HG02981 (cell line): ENCODE measurements at regions not wholly inside any gene's neighbourhood (a gene's known extent, or its start where the extent isn't known, plus 50 kb on each side); places are given as distances from the start of the nearest gene placed in this dataset.

Experiments used
- ATAC-seq: cut with Tn5 transposase; IDR thresholded peaks from one replicate; pipeline ENCODE4 v1.9.1; 2021; ENCODE audit warnings: mild to moderate bottlenecking, moderate library complexity; ENCODE audit not compliant: unreplicated experiment

DNA sequence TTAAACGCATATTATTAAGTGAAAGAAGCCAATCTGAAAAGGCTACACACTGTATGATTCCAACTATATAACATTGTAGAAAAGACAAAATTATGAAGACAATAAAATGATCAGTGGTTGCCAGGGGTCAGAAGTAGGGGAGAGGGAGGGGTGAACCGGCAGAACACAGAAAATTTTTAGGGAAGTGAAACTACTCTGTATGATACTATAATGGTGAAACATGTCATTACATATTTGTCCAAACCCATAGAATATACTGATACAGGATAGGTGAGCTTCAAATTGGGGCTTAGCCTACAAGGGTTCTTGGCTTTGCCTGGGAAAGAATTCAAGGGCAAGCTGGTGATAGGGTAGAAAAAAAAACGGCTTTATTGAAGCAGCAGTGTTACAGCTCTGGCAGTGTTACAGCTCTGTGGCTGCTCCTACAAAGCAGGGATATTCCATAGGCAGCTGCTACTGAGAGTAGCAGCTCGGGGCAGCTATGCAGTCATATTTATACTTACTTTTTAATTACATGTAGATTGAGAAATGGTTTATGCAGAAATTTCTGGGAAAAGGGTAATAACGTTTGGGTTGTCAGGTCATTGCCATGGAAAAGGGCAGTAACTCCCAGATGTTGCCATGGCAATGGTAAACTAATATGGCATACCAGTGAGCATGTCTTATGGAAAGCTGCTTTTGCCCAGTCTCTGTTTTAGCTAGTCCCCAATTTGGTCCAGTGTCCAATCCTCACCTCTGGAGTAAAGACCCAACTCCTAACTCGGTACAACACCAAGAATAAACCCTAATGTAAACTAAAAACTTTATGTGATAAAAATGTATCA lies 125.1 kb upstream of the SLC25A36 start:
- ATAC-seq, result peak; percentile 98

GRCh38 chr3:140821493-140821892 lies 120.1 kb upstream of the SLC25A36 start:
- no peak for ATAC-seq

DNA sequence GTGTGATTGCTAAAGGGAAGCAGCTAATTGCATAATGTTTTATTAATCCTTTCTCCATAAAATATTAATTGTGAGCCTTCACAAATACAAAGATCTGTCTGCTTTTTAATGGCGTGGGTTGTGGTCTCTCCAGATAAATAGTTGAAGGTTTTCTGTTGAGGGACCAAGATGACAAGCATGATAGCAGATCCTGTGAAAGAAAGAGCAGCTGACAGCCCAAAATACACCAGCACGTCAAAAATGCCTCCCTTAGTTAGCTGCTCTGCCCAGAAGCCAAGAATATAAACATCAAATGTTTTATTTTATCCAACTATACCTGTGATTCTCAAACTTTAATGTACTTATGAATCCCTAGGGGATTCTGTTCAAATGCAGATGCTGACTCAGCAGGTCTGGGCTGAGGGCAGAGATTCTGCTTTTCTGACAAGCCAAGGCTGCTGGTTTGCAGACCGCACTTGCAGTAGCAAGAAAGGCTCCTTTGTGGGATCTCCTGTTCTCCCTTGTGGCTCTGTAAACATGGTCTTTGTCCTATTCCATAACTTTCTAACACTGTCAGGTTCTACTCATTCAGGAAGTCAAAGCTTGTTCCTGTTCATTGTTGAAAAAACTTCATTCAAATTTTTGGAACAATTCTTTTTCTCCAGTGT lies 119.1 kb upstream of the SLC25A36 start:
- no peak for ATAC-seq

GRCh38 chr3:140823106-140823505 lies 118.5 kb upstream of the SLC25A36 start:
- no peak for ATAC-seq

GRCh38 chr3:140827894-140828293 lies 113.7 kb upstream of the SLC25A36 start:
- ATAC-seq, result no peak

DNA sequence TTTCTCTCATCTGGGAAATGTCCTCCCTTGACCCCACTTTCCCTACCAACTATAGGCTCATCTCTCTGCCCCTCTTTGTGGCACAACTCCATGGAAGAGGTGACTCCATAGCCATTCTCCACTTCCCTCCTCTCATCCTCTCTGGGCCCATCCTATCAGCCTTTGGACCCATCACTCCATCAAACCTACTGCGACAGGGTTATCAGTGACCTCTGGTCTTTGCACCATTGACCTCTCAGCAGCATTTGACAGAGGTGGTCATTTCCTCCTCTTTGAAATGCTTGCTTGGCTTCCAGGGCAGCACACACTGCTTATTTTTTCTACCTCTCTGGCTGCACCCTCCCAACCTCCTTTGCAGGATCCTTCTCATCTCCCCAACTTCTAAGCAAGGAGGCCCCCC lies 113.1 kb upstream of the SLC25A36 start:
- no peak for ATAC-seq

DNA sequence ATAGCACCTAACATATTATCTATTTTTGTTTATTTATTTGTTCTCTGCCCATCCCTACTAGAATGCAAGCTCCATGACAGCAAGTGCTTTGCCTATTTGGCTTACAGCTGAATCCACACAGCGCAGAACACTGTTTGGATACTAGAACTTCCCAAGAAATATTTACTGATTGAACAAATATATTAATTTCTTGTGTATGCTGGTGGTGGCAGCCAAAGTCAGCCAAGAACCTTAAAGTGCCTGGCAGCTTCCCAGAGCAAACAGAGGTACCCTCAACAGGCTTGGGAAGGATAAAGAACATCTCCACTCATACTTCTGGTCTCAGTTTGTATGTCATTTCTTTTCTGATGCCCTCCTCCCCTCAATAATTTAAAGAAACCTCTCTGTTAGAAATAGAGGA lies 111.8 kb upstream of the SLC25A36 start:
- ATAC-seq, result no peak

DNA sequence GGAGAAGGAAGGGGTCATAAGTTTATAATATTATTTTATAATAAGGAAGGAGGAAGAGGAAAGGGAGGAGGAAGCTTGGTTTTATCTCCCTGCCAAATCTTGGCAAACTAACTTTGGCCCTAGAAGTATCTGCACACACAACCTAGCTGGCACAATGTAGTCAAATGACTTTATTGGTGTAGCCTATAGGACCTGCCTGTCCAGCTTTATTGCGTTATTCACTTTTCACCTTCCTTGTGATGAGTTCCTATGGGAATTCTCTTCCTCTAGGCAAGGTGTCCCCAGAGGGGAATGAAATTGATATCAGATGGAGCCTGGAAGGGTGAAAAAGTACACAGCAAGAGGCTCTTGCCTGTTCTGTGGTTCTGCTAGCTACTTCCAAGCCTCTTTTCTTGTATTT lies 111.2 kb upstream of the SLC25A36 start:
- ATAC-seq, result no peak

GRCh38 chr3:140832883-140833282 lies 108.8 kb upstream of the SLC25A36 start:
- ATAC-seq, result no peak

- no peak for ATAC-seq
Measured at GRCh38 chr3:140834266-140835037, 107.2 kb upstream of the SLC25A36 start.

GRCh38 chr3:140842984-140843649 lies 98.5 kb upstream of the SLC25A36 start:
- ATAC-seq, result peak; percentile 95

DNA sequence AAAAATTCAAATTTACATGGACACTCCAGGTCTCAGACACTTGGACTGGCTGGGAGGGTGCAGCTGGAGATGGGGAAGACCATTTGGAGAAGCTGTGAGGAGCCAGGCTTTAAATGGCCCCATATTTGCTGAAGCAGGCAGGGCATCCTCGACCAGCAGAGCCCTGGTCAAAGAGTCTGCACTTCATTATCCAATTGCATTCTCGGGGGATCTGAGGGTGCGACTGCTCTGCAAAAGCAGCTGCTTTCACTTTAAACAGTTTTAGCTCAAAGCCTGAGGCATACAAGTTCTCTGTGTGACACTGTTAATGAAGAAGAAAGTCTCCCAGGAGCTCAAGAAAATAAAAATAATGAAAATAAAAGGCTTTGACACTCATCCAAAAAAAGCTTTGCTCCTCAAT lies 98.0 kb upstream of the SLC25A36 start:
- no peak for ATAC-seq

DNA sequence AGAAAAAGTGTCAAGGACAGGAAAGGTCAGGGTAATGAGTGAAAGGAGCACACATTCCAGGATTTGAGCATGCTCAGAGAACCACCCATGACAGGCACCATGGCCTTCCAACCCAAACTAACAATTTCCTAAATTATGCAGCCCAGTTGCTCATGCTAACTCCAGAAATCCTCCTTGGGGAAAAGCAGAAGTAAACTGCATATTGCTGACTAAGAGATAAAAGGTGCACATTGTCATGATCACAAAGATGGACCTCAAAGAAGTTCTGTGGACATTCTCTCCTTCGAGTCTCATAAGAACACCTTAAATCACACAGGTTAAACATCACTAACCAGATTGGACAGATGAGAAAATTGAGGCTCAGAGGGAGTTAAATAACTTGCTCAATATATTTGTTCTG lies 97.6 kb upstream of the SLC25A36 start:
- ATAC-seq, result no peak

DNA sequence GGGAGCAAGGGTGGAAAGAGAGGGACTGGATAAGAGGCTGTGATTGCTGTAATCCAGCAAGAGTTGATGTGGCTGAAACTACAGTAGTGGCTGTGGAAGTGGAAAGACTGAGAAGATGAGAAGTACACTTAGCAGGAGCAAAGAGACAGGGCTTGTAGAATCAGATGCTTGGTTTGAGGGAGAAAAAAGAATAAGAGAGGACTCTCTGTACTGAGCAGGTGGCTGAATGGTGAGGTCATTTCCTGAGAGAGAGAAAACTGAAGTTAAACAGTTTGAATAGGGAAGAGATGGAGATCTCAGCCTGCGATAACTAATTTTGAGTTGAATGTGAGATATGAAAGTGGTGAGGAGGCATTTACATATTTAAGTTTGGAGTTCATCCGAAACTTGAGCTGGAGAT lies 95.8 kb upstream of the SLC25A36 start:
- peak; percentile 37 for ATAC-seq

DNA sequence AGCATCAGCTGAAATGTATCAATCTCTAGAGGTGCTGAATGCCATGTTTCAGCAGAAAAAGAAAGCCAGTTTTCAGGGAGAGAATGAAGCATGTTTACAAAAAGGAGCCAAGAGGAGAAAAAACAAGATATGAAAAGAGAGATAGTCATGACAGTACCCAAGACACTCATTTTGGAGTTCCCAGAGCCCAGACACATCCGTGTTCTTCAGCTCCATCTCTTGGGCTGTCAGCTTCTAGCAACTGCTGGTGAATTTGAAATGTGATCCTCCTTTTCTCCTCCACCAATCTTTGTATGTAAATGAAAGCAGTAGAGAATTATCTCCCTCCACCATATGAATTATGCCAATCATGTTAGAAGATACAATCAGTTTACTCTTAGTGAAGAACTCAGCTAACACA lies 93.0 kb upstream of the SLC25A36 start:
- no peak for ATAC-seq

DNA sequence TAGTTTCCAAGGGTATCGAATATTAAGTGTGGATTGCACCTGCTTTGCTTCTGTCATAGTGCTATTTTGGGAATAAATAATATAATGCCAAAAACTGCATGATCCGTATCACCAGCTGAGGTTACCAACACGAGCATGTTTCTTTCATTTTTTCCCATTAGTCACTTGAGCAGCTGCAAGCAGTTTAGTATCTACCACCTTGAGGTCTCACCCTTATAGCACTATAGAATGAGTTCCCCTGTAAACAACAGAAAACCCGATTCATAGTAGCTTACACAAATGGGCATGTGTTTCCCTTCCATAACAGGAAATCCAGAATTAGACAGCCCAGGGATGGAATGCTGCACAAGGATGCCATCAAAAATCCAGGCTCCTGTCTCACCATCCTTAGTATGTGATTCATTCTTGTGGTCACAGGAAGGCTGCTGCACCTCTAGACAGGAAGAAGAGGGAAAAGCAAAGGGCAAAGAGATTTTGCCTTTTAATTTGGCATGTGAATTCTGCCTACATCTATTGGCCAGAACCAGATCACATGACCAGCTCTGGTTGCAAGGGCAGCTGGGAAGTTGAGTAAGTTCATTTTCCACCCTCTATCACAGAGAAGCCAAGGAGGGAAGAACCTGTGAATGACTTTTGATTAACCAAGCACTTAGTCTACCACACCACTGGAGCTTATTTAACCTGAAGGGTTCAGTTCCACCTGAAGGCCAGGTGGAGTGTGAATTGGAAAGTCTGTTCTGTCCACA lies 91.3 kb upstream of the SLC25A36 start:
- no peak for ATAC-seq

DNA sequence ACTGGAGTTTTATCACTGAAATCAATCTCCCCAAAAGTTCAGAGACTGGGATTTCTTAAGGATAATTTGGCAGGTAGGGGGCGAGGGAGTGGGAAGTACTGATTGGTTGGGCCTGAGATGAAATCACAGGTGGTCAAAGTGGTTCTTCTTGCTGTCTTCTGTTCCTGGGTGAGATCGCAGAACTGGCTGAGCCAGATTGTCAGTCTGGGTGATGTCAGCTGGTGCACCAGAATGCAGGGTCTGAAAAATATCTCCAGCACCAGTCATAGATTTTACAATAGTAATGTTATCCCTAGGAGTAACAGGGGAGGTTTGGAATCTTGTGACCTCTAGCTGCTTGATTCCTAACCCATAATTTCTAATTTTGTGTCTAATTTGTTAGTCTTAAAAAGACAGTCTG lies 86.7 kb upstream of the SLC25A36 start:
- ATAC-seq, result no peak

GRCh38 chr3:140856905-140857304 lies 84.7 kb upstream of the SLC25A36 start:
- no peak for ATAC-seq

GRCh38 chr3:140857993-140858392 lies 83.6 kb upstream of the SLC25A36 start:
- no peak for ATAC-seq

DNA sequence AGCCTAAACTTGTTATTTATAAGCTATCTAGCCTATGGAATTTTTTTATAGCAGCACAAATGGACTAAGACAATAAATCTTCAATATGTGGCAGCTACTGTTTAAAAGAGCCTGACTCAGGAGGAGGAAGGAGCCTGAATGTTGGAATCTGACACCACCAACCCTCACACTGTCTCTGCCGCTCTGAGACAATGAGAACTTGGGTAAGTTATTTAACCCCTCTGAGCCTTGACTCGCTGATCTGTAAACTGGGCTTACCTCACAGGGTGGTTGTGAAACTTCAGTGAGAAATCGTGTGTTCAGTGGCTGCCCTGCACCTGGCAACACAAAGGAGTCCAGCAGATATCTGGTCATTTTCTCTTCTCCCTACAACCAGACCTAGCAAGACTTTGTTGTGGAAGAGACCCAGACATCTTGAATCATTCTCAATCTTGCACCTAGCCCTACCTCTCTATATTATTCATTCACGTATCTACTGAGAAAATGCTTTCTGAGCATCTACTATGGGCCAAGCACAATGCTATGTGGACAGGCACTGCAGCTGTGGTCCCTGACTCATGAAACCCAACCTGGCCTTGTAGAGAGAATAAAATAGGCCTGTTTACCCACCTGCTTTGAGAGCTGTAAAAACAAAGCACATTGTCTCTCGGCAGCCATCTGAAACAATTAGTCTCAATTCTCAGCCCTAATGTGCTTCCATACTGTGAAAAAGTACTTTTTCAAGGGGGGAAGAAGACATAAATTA lies 81.9 kb upstream of the SLC25A36 start:
- no peak for ATAC-seq
